ENCODE measurements at regions not wholly inside any gene's neighbourhood (a gene's known extent, or its start where the extent isn't known, plus 50 kb on each side); places are given as distances from the start of the nearest gene placed in this dataset.

DNA sequence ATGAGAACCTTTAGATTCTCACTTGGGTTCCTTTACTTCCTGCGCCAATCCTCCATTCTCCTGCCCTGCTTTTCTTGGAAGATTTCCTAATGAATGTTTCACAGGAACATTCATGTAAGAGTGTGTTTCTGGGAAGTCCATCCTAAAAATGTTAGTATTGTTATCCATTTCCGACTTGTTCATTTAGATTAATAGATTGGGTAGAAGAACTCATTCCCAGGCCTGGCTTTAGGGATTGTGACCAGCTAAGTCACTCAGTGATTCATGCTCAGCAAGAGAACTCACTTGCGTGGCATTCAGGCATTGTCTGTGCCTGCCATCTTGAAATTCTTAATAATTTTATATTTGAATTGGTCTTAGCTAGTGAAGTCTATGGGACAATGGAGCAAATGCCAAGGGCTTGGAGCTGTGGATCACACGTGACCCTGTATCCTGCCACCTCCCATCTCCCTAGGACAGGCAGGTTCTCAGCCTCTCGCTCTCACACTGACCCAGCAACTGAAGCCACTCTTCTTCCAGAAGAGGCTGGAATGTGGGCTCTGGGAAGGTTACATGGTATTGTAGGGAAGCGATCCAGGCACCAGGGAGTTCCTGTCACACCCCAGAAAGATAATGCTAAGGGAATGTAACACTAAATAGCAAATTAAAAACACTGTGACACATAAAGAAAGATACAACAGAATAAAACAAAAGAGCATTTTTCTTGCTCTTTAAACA is 562.1 kb downstream of the TMA16 start:
- H3K9me3 ChIP-seq: no peaks in the 10 kb centered on the region
- no peak overlapping the region for H3K27ac ChIP-seq
- no peaks in the 10 kb centered on the region for H3K36me3 ChIP-seq
- no peaks in the 10 kb centered on the region for H3K4me1 ChIP-seq
- intact Hi-C loops (cut with DNase I; ENCODE audit: low total_unique reads): no loop called here
- H3K4me3 ChIP-seq: no peak overlapping the region
- no peak for DNase-seq
- WGBS, 5 donors: 78 to 91% (median 85%) methylated on average over 6 of the region's 6 CpGs
- TF ChIP-seq POLR2AphosphoS5 (IDR thresholded peaks at IDR 0.05) (no peak), EP300 (IDR thresholded peaks at IDR 0.05) (no peak), POLR2A (IDR thresholded peaks at IDR 0.05) (no peak)
- TF ChIP-seq, protein P1, sequence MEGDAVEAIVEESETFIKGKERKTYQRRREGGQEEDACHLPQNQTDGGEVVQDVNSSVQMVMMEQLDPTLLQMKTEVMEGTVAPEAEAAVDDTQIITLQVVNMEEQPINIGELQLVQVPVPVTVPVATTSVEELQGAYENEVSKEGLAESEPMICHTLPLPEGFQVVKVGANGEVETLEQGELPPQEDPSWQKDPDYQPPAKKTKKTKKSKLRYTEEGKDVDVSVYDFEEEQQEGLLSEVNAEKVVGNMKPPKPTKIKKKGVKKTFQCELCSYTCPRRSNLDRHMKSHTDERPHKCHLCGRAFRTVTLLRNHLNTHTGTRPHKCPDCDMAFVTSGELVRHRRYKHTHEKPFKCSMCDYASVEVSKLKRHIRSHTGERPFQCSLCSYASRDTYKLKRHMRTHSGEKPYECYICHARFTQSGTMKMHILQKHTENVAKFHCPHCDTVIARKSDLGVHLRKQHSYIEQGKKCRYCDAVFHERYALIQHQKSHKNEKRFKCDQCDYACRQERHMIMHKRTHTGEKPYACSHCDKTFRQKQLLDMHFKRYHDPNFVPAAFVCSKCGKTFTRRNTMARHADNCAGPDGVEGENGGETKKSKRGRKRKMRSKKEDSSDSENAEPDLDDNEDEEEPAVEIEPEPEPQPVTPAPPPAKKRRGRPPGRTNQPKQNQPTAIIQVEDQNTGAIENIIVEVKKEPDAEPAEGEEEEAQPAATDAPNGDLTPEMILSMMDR (IDR thresholded peaks at IDR 0.05): no peak
- no peaks in the 10 kb centered on the region for H3K27me3 ChIP-seq

DNA sequence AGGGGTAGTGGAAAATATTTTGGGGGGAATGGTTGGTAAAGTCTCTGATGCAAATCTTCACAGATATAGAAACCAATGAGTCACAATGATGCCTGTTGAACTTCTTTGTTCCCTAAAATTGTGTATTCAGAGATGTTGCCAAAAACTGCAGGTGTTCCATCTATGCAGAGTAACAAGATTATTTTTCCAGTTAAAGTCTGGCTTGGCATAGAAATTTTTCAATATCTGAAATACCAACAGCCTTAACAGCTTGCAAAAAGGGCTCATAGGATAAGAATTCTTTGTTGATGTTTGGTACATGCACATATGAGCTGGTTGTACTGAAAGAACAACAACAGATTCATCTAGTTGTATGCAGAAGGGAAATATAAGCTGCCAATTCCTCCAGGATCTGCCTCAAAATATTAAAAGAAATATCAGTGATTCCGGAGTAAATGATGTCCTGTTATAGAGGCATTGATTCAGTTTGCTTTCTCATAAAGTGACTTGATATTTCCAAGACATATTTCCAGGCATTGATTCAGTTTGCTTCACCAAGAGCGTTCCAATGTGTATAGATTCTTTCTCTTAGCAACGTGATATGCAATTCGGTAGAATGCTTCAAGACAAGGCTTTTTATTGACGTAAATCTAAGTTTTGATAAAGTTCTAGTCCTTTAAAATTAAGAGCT is 564.4 kb downstream of the TMA16 start:
- no peaks in the 10 kb centered on the region for H3K36me3 ChIP-seq
- no peak for DNase-seq
- H3K27ac ChIP-seq: no peak overlapping the region
- intact Hi-C loops (cut with DNase I; ENCODE audit: low total_unique reads): no loop called here
- H3K4me3 ChIP-seq: no peak overlapping the region
- H3K4me1 ChIP-seq: no peaks in the 10 kb centered on the region
- WGBS, 5 donors: 75 to 83% (median 79%) methylated on average over 5 of the region's 5 CpGs
- H3K27me3 ChIP-seq: no peaks in the 10 kb centered on the region
- no peaks in the 10 kb centered on the region for H3K9me3 ChIP-seq
- TF ChIP-seq, protein P1 (IDR thresholded peaks at IDR 0.05): no peak
- TF ChIP-seq POLR2AphosphoS5 (IDR thresholded peaks at IDR 0.05) (no peak), EP300 (IDR thresholded peaks at IDR 0.05) (no peak), POLR2A (IDR thresholded peaks at IDR 0.05) (no peak)

DNA sequence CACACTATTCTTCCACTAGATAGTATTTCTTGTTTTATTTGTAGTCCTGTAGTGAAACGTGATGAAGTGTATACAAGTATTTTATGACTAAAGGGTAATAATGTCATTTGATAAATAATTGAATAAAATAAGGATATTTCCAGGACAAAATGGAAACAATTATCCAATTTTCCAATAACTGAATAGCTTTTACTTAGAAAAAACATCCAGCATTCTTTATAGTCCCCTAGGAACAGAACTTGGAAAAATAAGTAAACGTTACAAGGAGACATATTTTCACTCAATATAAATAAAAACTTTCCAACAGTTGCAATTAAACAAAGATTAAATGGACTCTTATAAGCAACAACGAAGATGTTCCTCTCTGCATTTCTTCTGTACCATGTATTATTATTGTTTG is 566.0 kb downstream of the TMA16 start:
- no peak for TF ChIP-seq EP300 (IDR thresholded peaks at IDR 0.05)
- TF ChIP-seq POLR2AphosphoS5 (IDR thresholded peaks at IDR 0.05): no peak
- no peak for TF ChIP-seq POLR2A (IDR thresholded peaks at IDR 0.05)
- TF ChIP-seq, protein P1 (IDR thresholded peaks at IDR 0.05): no peak
- no peak for DNase-seq
- Histone ChIP-seq H3K9me3 (peaks cover 0 to 2% (median 0%) of the 10 kb centered on the region in 4 donors), H3K27me3 (no peaks in the 10 kb centered on the region), H3K4me3 (no peak overlapping the region), H3K4me1 (no peaks in the 10 kb centered on the region), H3K36me3 (no peaks in the 10 kb centered on the region), H3K27ac (no peak overlapping the region)
- WGBS, 5 donors: 60 to 74% (median 65%) methylated on average over 3 of the region's 3 CpGs
- intact Hi-C loops (cut with DNase I; ENCODE audit: low total_unique reads): no loop called here

DNA sequence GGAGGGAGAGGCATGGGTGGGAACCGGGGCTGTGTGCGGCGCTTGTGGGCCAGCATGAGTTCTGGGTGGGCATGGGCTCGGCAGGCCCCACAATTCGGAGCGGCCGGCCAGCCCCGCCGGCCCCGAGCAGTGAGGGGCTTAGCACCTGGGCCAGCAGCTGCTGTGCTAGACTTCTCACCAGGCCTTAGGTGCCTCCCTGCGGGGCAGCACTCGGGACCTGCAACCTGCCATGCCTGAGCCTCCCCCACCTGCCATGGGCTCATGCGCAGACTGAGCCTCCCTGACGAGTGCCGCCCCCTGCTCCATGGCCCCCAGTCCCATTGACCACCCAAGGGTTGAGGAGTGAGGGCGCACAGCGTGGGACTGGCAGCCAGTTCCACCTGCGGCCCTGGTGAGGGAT is 573.9 kb downstream of the TMA16 start:
- H3K4me1 ChIP-seq: no peaks in the 10 kb centered on the region
- TF ChIP-seq POLR2AphosphoS5 (IDR thresholded peaks at IDR 0.05) (no peak), EP300 (IDR thresholded peaks at IDR 0.05) (no peak), POLR2A (IDR thresholded peaks at IDR 0.05) (no peak)
- TF ChIP-seq, protein P1 (IDR thresholded peaks at IDR 0.05): no peak
- H3K36me3 ChIP-seq: no peaks in the 10 kb centered on the region
- WGBS, 5 donors: 92 to 100% (median 95%) methylated on average over 3 to 18 of the region's 18 CpGs
- H3K27ac ChIP-seq: no peak overlapping the region
- no peaks in the 10 kb centered on the region for H3K27me3 ChIP-seq
- intact Hi-C loops (cut with DNase I; ENCODE audit: low total_unique reads): no loop called here
- H3K9me3 ChIP-seq: peaks cover 2 to 19% (median 7%) of the 10 kb centered on the region in 4 donors
- DNase-seq: no peak
- H3K4me3 ChIP-seq: no peak overlapping the region

Measured in stomach (tissue), 8 donors.